Upper lobe of right lung (tissue), 1 donor: ENCODE measurements at regions not wholly inside any gene's neighbourhood (a gene's known extent, or its start where the extent isn't known, plus 50 kb on each side); places are given as distances from the start of the nearest gene placed in this dataset.
A peak's percentile ranks its signal among the peaks of the same experiment; 100 is the strongest.
"Not testable (repeated sequence)": the region's sequence is repeated elsewhere in the genome, so short reads cannot be mapped to it uniquely, and the experiment has no call there.

ENCODE experiments used
- ATAC-seq: fragments of 200-7000 bp; cut with Tn5 transposase; one replicate; pipeline ENCODE4 v1.9.1; 2020; ENCODE audit warnings: mild to moderate bottlenecking, moderate library complexity
- DNase-seq: peaks from one replicate; pipeline ENCODE4 v3.0.0-alpha.2; 2020
- H3K27ac ChIP-seq: fragments of 200-600 bp; one replicate; pipeline ENCODE4 v1.8.0; 2022
- H3K27me3 ChIP-seq: fragments of 200-600 bp; one replicate; pipeline ENCODE4 v1.8.0; 2022; ENCODE audit warnings: mild to moderate bottlenecking
- H3K36me3 ChIP-seq: fragments of 200-600 bp; one replicate; pipeline ENCODE4 v1.8.0; 2022
- H3K4me1 ChIP-seq: fragments of 200-600 bp; one replicate; pipeline ENCODE4 v1.8.0; 2022
- H3K4me3 ChIP-seq: fragments of 200-600 bp; one replicate; pipeline ENCODE4 v1.8.0; 2022; ENCODE audit warnings: mild to moderate bottlenecking
- H3K9me3 ChIP-seq: fragments of 200-600 bp; one replicate; pipeline ENCODE4 v1.8.0; 2022
- CTCF ChIP-seq: fragments of 200-600 bp; IDR thresholded peaks from one replicate; pipeline ENCODE4 v1.8.0; 2022; ENCODE audit warnings: antibody characterized with exemption
- intact Hi-C: fragments of 100-400 bp; cut with DNase I; formaldehyde crosslinking; loops from one replicate; pipeline ENCODE4 v1.11.0; 2022
- donor health status: DM: no; HTN: yes; CAD: no; lungs with severe emphysema.

GRCh38 chr12:27861428-27862167, 81.6 kb upstream of the MANSC4 start:
- ATAC-seq: no peak
- intact Hi-C loops: no loop called here
- no peaks in the 10 kb centered on the region for H3K27me3 ChIP-seq
- no peak for DNase-seq
- TF ChIP-seq CTCF: no peak
- H3K4me1 ChIP-seq: no peaks in the 10 kb centered on the region
- H3K4me3 ChIP-seq: no peak overlapping the region
- H3K9me3 ChIP-seq: no peaks in the 10 kb centered on the region
- no peaks in the 10 kb centered on the region for H3K36me3 ChIP-seq
- peak overlapping the region; percentile 20 for H3K27ac ChIP-seq

GRCh38 chr12:27859648-27860047, 79.6 kb upstream of the MANSC4 start:
- intact Hi-C loops: no loop called here
- Histone ChIP-seq H3K27ac (no peak overlapping the region), H3K27me3 (no peaks in the 10 kb centered on the region), H3K4me1 (no peaks in the 10 kb centered on the region), H3K9me3 (no peaks in the 10 kb centered on the region), H3K36me3 (no peaks in the 10 kb centered on the region), H3K4me3 (no peak overlapping the region)
- ATAC-seq (no peak), DNase-seq (no peak)
- TF ChIP-seq CTCF: no peak

- H3K4me3 ChIP-seq, H3K27me3 ChIP-seq, ATAC-seq, H3K4me1 ChIP-seq, H3K27ac ChIP-seq, intact Hi-C loops, DNase-seq, H3K9me3 ChIP-seq, H3K36me3 ChIP-seq: not testable (repeated sequence)
Observed at GRCh38 chr12:27857006-27857405, 77.0 kb upstream of the MANSC4 start.

GRCh38 chr12:27852742-27853141, 72.7 kb upstream of the MANSC4 start:
- no peak overlapping the region for H3K4me3 ChIP-seq
- H3K9me3 ChIP-seq: no peaks in the 10 kb centered on the region
- H3K4me1 ChIP-seq: no peaks in the 10 kb centered on the region
- intact Hi-C loops: no loop called here
- H3K27ac ChIP-seq: no peak overlapping the region
- no peaks in the 10 kb centered on the region for H3K27me3 ChIP-seq
- no peaks in the 10 kb centered on the region for H3K36me3 ChIP-seq
- ATAC-seq: no peak
- DNase-seq: no peak
- no peak for TF ChIP-seq CTCF
